DMS153 treated with DMSO at 0.1 percent for 48 hours (cell line): ENCODE measurements at regions not wholly inside any gene's neighbourhood (a gene's known extent, or its start where the extent isn't known, plus 50 kb on each side); places are given as distances from the start of the nearest gene placed in this dataset.
"Not testable (repeated sequence)": the region's sequence is repeated elsewhere in the genome, so short reads cannot be mapped to it uniquely, and the experiment has no call there.

Source experiments
- DNase-seq: peaks from one replicate; lab custom pipeline; 2025; ENCODE audit not compliant: unreplicated experiment; lab: John Stamatoyannopoulos, UW

DNA sequence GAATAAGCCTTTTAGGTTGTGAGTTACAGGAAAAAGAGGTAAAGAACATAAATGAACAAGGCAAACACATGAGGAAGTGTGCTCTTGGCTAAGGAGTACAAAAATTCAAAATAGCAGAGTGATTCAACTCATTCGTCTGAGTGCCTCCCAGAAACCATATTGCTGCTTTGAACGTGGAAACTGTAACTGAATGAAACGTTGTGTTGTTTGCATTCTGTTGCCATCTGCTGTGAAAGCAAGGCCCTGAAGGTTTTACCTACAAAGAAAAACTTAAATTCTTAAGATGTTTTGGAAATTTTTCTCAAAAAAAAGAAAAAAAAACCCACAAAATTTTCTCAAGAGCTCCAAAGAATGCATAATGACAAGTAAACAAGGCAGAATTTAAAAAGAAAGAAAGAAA lies 375.4 kb upstream of the HS3ST5 start:
- DNase-seq, result no peak

DNA sequence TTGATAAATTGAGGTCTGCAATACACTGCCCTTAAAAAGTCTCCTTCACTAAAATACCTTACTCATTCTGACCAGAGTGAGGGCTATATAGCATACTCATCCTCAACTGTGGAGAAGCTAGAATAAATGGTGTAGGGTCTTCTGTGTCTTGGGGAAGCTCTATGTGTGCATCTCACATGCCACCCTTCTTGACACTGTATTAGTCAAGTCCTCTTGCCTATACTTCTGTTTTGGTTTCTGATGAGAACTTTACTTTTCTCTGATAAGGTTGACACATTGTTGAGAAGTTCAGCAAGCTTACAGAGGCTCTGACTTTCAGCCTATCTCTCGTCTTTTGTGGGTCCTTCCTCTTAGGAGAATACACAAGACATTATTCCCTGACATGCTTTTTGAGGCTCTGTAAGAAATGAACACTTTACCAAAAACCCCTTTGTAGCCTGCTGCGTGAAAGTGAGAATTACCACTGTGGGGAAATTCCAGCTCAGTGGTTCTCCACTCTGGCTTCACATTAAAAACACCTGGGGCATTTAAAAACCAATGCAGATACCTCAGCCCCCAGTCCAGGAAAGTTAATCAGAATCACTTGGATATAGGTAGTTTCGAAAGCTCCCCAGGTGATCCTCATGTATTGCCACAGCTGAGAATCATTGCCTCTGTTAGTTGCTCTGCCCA lies 372.1 kb upstream of the HS3ST5 start:
- DNase-seq, result no peak

GRCh38 chr6:114713690-114714089 lies 370.9 kb upstream of the HS3ST5 start:
- DNase-seq, result no peak

- no peak for DNase-seq
Measured at GRCh38 chr6:114712129-114712662, 369.4 kb upstream of the HS3ST5 start.

GRCh38 chr6:114707081-114707620 lies 364.3 kb upstream of the HS3ST5 start:
- no peak for DNase-seq

- DNase-seq, result no peak
Measured at GRCh38 chr6:114690625-114691024, 347.8 kb upstream of the HS3ST5 start.

DNA sequence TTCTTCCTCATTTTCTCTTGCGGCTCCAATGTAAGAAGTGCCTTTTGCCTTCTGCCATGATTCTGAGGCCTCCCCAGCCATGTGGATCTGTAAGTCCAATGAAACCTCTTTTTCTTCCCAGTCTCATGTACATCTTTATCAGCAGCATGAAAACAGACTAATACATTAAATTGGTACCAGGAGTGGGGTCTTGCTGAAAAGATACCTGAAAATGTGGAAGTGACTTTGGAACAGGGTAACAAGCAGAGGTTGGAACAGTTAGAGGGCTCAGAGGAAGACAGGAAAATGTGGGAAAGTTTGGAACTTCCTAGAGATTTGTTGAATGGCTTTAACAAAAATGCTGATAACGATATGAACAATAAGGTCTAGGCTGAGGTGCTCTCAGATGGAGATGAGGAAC lies 316.7 kb upstream of the HS3ST5 start:
- DNase-seq, result no peak

DNA sequence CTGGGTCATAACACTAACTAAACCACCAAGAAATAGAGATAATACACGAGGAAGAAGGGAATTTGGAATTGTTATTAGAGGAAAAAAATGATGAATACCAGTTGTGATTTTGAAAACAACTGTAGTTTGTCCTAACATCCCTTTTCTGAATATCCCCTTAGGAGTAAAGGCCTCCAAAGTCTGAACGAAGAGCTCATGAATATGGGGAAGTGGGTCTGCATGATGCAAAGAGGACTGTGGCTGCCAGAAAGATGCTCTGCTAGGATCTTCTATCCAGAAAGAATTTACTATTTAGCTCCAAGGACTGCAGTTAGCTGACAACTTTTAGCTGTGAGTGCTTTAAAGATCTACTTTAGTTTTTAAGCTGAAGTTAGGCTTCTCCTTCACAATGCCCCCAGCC lies 308.8 kb upstream of the HS3ST5 start:
- DNase-seq, result no peak

- DNase-seq, result no peak
Measured at GRCh38 chr6:114650891-114651290, 308.1 kb upstream of the HS3ST5 start.

DNA sequence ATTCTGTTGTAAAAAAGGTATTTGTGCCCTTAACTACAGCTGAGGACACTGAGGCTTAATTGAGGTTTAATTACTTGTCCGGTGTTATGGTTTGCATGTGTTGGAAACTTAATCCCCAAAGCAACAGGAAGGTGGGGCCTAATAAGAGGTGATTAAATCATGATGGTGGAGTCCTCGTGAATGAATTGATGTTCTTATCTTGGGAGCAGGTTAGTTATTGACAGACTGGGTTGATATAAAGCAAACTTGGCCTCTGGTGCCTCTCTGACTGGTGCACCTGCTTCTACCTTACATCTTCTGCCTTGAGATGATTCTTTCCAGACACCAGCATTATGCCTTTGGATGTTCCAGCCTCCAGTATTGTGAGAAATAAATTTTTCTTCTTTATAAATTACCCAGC lies 306.5 kb upstream of the HS3ST5 start:
- no peak for DNase-seq

- DNase-seq, result no peak
Measured at GRCh38 chr6:114648847-114649246, 306.0 kb upstream of the HS3ST5 start.

- DNase-seq, result no peak
Measured at GRCh38 chr6:114638341-114638740, 295.5 kb upstream of the HS3ST5 start.

GRCh38 chr6:114634016-114634415 lies 291.2 kb upstream of the HS3ST5 start:
- no peak for DNase-seq

DNA sequence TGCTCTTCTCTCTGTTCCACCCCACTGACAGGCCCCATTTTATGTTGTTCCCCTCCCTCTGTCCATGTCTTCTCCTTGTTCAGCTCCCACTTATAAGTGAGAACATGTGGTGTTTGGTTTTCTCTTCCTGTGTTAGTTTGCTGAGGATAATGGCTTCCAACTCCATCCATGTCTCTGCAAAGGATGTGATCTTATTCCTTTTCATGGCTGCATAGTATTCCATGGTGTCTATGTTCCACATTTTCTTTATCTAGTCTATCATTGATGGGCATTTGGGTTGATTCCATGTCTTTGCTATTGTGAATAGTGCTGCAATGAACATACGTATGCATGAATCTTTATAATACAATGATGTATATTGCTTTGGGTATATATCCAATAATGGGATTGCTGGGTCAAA lies 283.4 kb upstream of the HS3ST5 start:
- DNase-seq, result not testable (repeated sequence)

DNA sequence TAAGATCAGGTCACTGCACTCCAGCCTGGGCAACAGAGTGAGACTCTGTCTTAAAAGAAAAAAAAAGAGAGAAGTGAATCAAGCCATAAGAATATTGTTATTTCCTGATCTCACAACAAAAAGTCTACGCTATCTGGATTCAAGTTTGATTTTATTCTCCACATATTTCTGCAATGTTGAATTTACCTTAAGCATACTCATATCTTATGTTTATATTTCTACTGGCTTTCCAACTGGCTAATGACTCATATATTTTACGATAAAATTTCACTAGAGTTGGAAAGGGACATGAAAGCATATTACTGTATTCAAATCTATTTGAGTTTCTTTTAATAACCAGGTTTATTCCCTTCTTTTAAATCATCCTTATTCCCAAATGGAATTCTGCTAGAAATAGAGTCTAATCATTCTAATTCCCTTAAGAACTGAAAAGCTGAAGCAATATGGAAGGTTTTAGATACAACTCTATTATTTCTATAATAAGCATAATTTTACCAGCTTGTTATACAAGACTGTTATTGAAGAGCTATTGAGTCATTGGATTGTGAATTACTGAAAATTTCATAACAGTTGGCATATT lies 276.9 kb upstream of the HS3ST5 start:
- no peak for DNase-seq

DNA sequence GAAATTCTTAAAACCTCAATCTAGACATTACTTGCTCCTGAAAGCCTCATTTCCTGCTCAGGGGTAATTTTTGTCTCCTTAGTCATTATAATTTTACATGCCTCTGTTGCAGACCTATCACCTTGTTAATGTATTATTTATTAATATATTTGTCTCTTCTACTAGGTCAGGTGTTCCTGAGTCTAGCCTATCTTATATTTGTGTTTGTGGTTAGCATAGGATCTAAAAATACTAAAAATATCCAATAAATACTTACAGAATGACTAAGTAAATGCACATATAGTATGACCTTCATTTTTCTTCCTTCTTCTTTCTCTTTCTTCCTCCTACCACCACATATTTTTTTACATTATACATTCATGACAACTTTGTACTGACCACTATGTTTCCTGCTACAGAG lies 268.9 kb upstream of the HS3ST5 start:
- DNase-seq, result no peak

- no peak for DNase-seq
Measured at GRCh38 chr6:114608091-114608490, 265.3 kb upstream of the HS3ST5 start.

DNA sequence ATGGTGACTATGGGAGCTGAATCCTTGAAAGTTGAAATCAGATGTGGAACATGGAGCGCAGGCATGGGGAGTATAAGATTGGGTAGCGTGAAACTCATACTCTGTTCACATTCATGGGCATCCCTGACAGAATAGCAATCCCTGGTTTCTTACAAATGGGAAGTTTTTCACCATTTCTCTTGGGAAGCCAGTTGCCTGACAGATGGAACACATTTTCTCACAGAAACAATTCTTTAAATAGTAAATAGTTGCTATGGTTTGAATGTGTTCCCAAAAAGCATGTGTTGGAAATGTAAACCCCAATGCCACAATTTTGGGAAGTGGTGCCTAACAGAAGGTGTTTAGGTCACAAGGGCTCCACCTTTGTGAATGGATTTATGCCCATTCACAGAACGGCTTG lies 262.8 kb upstream of the HS3ST5 start:
- DNase-seq, result no peak

GRCh38 chr6:114600381-114600780 lies 257.6 kb upstream of the HS3ST5 start:
- no peak for DNase-seq

DNA sequence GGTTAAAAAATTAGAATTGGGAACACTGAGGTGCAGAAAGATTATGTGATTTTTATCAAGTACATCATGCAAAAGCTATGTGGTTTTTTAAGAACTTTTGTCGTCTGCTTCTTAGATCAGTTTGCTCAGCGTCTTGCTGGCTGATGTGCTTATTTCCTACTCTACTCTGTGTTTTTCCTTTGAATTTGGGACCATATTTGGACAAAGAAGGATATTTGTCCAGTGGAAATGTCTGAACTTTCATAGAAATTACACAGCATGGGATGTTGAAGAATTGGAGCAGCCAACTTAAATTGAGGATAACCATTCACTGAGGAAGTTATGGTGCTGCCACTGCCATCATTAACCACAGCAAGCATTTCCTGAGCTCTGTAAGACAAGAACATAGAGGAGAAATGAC lies 252.8 kb upstream of the HS3ST5 start:
- DNase-seq, result no peak

- no peak for DNase-seq
Measured at GRCh38 chr6:114595186-114595585, 252.4 kb upstream of the HS3ST5 start.

DNA sequence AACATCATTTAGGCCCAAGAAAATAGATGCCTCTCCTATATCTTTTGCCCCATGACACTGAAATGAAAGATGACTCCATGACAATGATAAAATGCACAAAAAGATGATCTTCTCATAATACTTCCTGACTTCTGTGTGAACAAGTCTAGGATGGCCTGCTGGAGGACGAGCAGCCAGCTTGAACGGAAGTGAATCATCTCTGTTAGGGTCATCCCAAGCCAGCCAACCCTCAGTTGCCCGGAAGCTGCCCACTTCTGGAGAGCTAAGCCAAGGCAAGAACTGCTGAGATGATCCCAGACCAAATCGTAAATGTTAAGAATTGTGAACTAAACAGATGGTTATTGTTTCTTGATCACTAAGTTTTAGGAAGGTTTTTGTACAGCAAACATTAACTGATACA lies 249.7 kb upstream of the HS3ST5 start:
- no peak for DNase-seq

- no peak for DNase-seq
Measured at GRCh38 chr6:114588726-114589125, 245.9 kb upstream of the HS3ST5 start.
